Neuronal stem cell (in vitro differentiated cells): ENCODE measurements at regions not wholly inside any gene's neighbourhood (a gene's known extent, or its start where the extent isn't known, plus 50 kb on each side); places are given as distances from the start of the nearest gene placed in this dataset.
A peak's percentile ranks its signal among the peaks of the same experiment; 100 is the strongest.

ENCODE experiments used
- DNase-seq: peaks from one replicate; pipeline ENCODE4 v3.0.0-alpha.2; 2013; ENCODE audit warnings: low spot score
- H2AFZ ChIP-seq: one replicate; pipeline ENCODE4 v1.6.1; 2013; ENCODE audit warnings: mild to moderate bottlenecking, low read length, inconsistent platforms
- H2AK5ac ChIP-seq: 2 replicates; pipeline ENCODE4 v1.6.1; 2013; ENCODE audit warnings: low read depth, mild to moderate bottlenecking, inconsistent platforms, low read length, moderate library complexity, mixed read lengths
- H2BK120ac ChIP-seq: 2 replicates; pipeline ENCODE4 v1.6.1; 2013; ENCODE audit warnings: low read depth, mild to moderate bottlenecking, inconsistent platforms, low read length, moderate library complexity, mixed read lengths
- H2BK12ac ChIP-seq: one replicate; pipeline ENCODE4 v1.6.1; 2013; ENCODE audit warnings: low read length, inconsistent platforms
- H2BK15ac ChIP-seq: 2 replicates; pipeline ENCODE4 v1.6.1; 2013; ENCODE audit warnings: mild to moderate bottlenecking, low read length, inconsistent platforms, mixed read lengths
- H2BK5ac ChIP-seq: one replicate; pipeline ENCODE4 v1.6.1; 2013; ENCODE audit warnings: inconsistent platforms, mild to moderate bottlenecking, low read length, moderate library complexity
- H3K14ac ChIP-seq: one replicate; pipeline ENCODE4 v1.6.1; 2013; ENCODE audit warnings: low read length, inconsistent platforms
- H3K18ac ChIP-seq: 2 replicates; pipeline ENCODE4 v1.6.1; 2013; ENCODE audit warnings: low read length, inconsistent platforms
- H3K23ac ChIP-seq: 2 replicates; pipeline ENCODE4 v1.6.1; 2013; ENCODE audit warnings: low read depth, mild to moderate bottlenecking, mixed read lengths, low read length, inconsistent platforms; ENCODE audit not compliant: poor library complexity
- H3K27ac ChIP-seq: replicated peaks from 3 replicates; pipeline ENCODE4 v1.5.1; 2013; ENCODE audit warnings: low read length, inconsistent platforms
- H3K27me3 ChIP-seq, 3 experiments: 2 replicates each; pipeline ENCODE4 v1.6.1; 2013; ENCODE audit warnings: low read length in 3 of 3, mild to moderate bottlenecking in 2 of 3, inconsistent platforms in 1 of 3, low read depth in 1 of 3, mixed read lengths in 1 of 3, moderate library complexity in 1 of 3; ENCODE audit not compliant: control insufficient read depth in 3 of 3, insufficient read depth in 3 of 3
- H3K36me3 ChIP-seq, 2 donors: replicated peaks in 1 of 2; 2 replicates each; pipeline ENCODE4 v1.6.1; 2013; ENCODE audit warnings: low read length in 2 of 2; ENCODE audit not compliant: control insufficient read depth in 2 of 2, insufficient read depth in 2 of 2
- H3K4ac ChIP-seq: 2 replicates; pipeline ENCODE4 v1.6.1; 2013; ENCODE audit warnings: inconsistent platforms, mild to moderate bottlenecking, low read length, moderate library complexity
- H3K4me1 ChIP-seq, 2 donors: 1 replicate in 1 of 2; 2 replicates in 1 of 2; pipeline ENCODE4 v1.6.1; 2013; ENCODE audit warnings: low read length in 2 of 2, low read depth in 1 of 2; ENCODE audit not compliant: control insufficient read depth in 2 of 2, insufficient read depth in 1 of 2
- H3K4me2 ChIP-seq: one replicate; pipeline ENCODE4 v1.6.1; 2013; ENCODE audit warnings: mild to moderate bottlenecking, low read length, inconsistent platforms; ENCODE audit not compliant: insufficient read depth, poor library complexity, severe bottlenecking
- H3K4me3 ChIP-seq, 2 donors: 2 replicates each; pipeline ENCODE4 v1.5.1; 2013; ENCODE audit warnings: low read length in 2 of 2, mild to moderate bottlenecking in 2 of 2, inconsistent platforms in 1 of 2, moderate library complexity in 1 of 2
- H3K79me1 ChIP-seq: one replicate; pipeline ENCODE4 v1.6.1; 2013; ENCODE audit warnings: low read depth, mild to moderate bottlenecking, inconsistent platforms, low read length, moderate library complexity
- H3K9ac ChIP-seq: one replicate; pipeline ENCODE4 v1.6.1; 2013; ENCODE audit warnings: mild to moderate bottlenecking, low read depth, low read length, inconsistent platforms; ENCODE audit not compliant: poor library complexity
- H3K9me3 ChIP-seq, 2 donors: replicated peaks in 1 of 2; 2 replicates each; pipeline versions ENCODE3 to v1.6.1; 2013; ENCODE audit warnings: low read length in 2 of 2, mild to moderate bottlenecking in 2 of 2, inconsistent platforms in 1 of 2, low read depth in 1 of 2, mixed read lengths in 1 of 2, moderate library complexity in 1 of 2; ENCODE audit not compliant: control insufficient read depth in 2 of 2, insufficient read depth in 1 of 2
- H4K8ac ChIP-seq: one replicate; pipeline ENCODE4 v1.6.1; 2013; ENCODE audit warnings: low read depth, mild to moderate bottlenecking, inconsistent platforms, low read length, moderate library complexity
- H4K91ac ChIP-seq: one replicate; pipeline ENCODE4 v1.6.1; 2013; ENCODE audit warnings: low read length, low read depth, mild to moderate bottlenecking, inconsistent platforms; ENCODE audit not compliant: poor library complexity
- WGBS, 2 donors: extraction: QIAGEN DNeasy Blood & Tissue Kit; methylation state at CpG; one replicate each; pipeline ENCODE4 v1.1.7; 2013; ENCODE audit warnings: missing lambda C conversion rate in 2 of 2, mixed read lengths in 1 of 2; ENCODE audit not compliant: insufficient read length in 2 of 2, insufficient replicate concordance in 1 of 2; ENCODE audit errors: extremely low coverage in 2 of 2; 5-methylcytosine and 5-hydroxymethylcytosine counted together

- H3K27me3 ChIP-seq: peaks cover 0 to 39% (median 0%) of the 10 kb centered on the region in 3 experiments
- H2BK5ac ChIP-seq: no peak overlapping the region
- no peak overlapping the region for H3K4me3 ChIP-seq
- H3K4ac ChIP-seq: no peak overlapping the region
- DNase-seq: no peak
- H4K8ac ChIP-seq: no peak overlapping the region
- H3K36me3 ChIP-seq: no peaks in the 10 kb centered on the region
- peak overlapping the region; percentile 94 for H2AK5ac ChIP-seq
- no peak overlapping the region for H2BK120ac ChIP-seq
- H2AFZ ChIP-seq: no peak overlapping the region
- H3K4me2 ChIP-seq: no peak overlapping the region
- H2BK12ac ChIP-seq: peak overlapping the region; percentile 58
- H3K9me3 ChIP-seq: no peaks in the 10 kb centered on the region
- peaks cover 0 to 2% of the 10 kb centered on the region in 2 donors for H3K4me1 ChIP-seq
- peak overlapping the region; percentile 44 for H3K9ac ChIP-seq
- WGBS, 2 donors: no CpG with 5 or more reads among the region's 28 CpGs
- peak overlapping the region; percentile 75 for H2BK15ac ChIP-seq
- H3K23ac ChIP-seq: peak overlapping the region; percentile 65
- H3K14ac ChIP-seq: no peak overlapping the region
- peak overlapping the region; percentile 76 for H3K18ac ChIP-seq
- H3K79me1 ChIP-seq: peaks cover 2% of the 10 kb centered on the region
- no peak overlapping the region for H3K27ac ChIP-seq
- no peak overlapping the region for H4K91ac ChIP-seq
Measured at GRCh38 chr7:1348096-1348822, 111.0 kb downstream of the MICALL2 start.

DNA sequence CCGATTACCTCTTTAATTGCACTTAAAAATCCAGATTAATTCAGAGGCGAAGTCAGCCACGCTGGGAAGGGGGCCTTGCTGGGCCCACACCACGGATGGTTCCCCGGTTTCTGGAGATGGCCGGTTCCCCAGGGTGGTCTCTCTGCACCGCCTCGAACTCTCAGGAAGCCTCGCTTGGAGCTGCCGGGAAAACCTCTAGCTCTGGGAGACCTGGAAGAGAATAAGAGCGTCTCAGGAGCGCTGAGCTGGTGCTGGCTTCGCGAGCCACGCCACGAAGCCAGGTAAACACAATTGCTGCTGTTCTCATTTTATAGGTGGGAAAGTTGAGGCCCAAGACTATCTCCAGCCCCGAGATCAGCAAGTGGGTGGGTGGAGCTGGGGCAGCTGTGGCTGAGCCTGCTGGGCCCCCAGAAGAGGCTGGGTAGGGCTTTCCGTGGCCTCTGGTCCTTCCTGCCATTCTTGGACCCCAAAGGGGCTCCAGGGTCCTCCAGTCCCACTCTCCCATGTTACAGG is 110.4 kb downstream of the MICALL2 start:
- Histone ChIP-seq H3K18ac (peak overlapping the region; percentile 89), H3K23ac (peak overlapping the region; percentile 55), H3K4me2 (no peak overlapping the region), H3K36me3 (no peaks in the 10 kb centered on the region), H3K9me3 (no peaks in the 10 kb centered on the region), H3K4me3 (no peak overlapping the region), H2BK5ac (peak overlapping the region; percentile 75), H3K9ac (no peak overlapping the region), H3K79me1 (peaks cover 2% of the 10 kb centered on the region), H3K4ac (no peak overlapping the region), H4K91ac (no peak overlapping the region), H2BK15ac (no peak overlapping the region), H4K8ac (no peak overlapping the region), H3K27ac (no peak overlapping the region), H2AFZ (no peak overlapping the region), H3K4me1 (peaks cover 0 to 2% of the 10 kb centered on the region in 2 donors), H2BK120ac (no peak overlapping the region), H2BK12ac (peak overlapping the region; percentile 30), H2AK5ac (peak overlapping the region; percentile 92), H3K27me3 (peaks cover 0 to 44% (median 0%) of the 10 kb centered on the region in 3 experiments), H3K14ac (no peak overlapping the region)
- DNase-seq: no peak
- WGBS, 2 donors: no CpG with 5 or more reads among the region's 18 CpGs

DNA sequence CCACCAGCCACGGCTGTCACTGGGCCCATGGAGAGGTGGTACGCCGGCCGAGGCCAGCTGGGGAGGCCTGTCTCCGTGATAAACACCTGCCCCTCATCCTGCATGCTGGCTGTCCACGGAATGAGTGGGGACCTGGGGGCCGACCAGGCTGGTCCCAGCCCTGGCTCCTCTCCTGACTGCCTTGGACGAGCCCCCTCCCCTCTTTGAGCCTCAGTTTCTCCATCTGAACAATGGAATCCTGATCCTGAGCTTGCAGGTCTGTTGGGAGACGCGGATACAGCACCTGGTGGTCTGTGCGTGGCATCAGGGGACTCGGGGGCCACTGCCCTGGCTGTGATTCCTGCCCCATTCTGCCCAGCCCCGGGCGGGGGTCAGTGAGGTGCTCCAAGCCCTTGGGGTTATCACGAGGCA is 109.9 kb downstream of the MICALL2 start:
- Histone ChIP-seq H3K27me3 (peaks cover 0 to 49% (median 0%) of the 10 kb centered on the region in 3 experiments), H4K8ac (no peak overlapping the region), H3K9ac (peak overlapping the region; percentile 3), H2AK5ac (peak overlapping the region; percentile 92), H3K14ac (no peak overlapping the region), H2BK5ac (peak overlapping the region; percentile 75), H2BK15ac (no peak overlapping the region), H3K4me3 (no peak overlapping the region), H3K4me2 (no peak overlapping the region), H3K23ac (peak overlapping the region; percentile 55), H2BK120ac (no peak overlapping the region), H2AFZ (no peak overlapping the region), H3K18ac (peak overlapping the region; percentile 89), H3K4me1 (peaks cover 0 to 2% of the 10 kb centered on the region in 2 donors), H3K9me3 (no peaks in the 10 kb centered on the region), H3K36me3 (no peaks in the 10 kb centered on the region), H4K91ac (no peak overlapping the region), H3K4ac (no peak overlapping the region), H2BK12ac (peak overlapping the region; percentile 30), H3K27ac (no peak overlapping the region), H3K79me1 (peaks cover 2% of the 10 kb centered on the region)
- WGBS, 2 donors: no CpG with 5 or more reads among the region's 15 CpGs
- no peak for DNase-seq

DNA sequence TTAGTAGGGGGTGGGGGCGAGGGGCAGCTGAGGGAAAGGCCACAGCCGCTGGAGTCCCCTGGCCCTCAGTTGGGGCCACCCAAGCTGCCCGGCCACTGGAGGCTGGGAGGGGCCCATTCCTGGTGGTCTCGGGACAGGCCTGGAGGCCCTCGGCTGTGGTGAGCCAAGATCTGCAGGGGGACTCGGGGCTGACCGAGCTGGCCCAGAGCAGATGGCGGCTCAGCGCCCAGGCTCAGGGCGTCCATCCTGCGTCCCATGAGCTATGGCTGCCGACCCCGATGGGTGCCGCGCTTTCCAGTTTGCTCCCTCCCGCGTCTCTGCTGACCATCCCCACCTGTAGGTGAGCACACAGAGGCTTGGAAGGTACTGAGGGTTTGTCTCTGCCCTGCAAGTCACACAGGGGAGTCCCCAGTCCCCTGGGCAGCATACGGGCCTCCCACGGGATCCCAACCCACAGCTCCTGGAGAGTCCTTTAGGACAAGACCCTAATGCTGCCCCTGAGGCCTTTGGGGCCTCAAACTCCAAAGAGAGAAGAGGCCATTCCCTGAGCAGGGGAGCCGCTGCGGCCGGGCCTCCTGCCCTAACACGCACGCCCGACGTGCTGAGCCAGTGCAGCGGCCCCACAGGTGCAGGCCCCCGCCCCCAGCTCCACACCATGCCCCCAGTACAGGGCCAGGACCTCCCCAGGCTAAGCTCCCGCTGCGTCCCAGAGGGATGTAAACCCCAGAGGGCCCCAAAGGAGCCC is 107.2 kb downstream of the MICALL2 start:
- WGBS, 2 donors: no CpG with 5 or more reads among the region's 30 CpGs
- Histone ChIP-seq H3K23ac (peak overlapping the region; percentile 37), H4K91ac (no peak overlapping the region), H4K8ac (no peak overlapping the region), H3K18ac (peak overlapping the region; percentile 62), H3K36me3 (no peaks in the 10 kb centered on the region), H3K27me3 (peaks cover 0 to 60% (median 0%) of the 10 kb centered on the region in 3 experiments), H2BK12ac (no peak overlapping the region), H3K4ac (no peak overlapping the region), H3K14ac (no peak overlapping the region), H2BK120ac (no peak overlapping the region), H3K9ac (no peak overlapping the region), H3K4me3 (no peak overlapping the region), H2AK5ac (peak overlapping the region; percentile 78), H2BK15ac (no peak overlapping the region), H3K4me1 (peaks cover 2 to 5% of the 10 kb centered on the region in 2 donors), H2AFZ (no peak overlapping the region), H2BK5ac (no peak overlapping the region), H3K79me1 (peaks cover 4% of the 10 kb centered on the region), H3K9me3 (peaks cover 0 to 2% of the 10 kb centered on the region in 2 donors), H3K4me2 (no peak overlapping the region), H3K27ac (no peak overlapping the region)
- DNase-seq: no peak
